ENCODE measurements at regions not wholly inside any gene's neighbourhood (a gene's known extent, or its start where the extent isn't known, plus 50 kb on each side); places are given as distances from the start of the nearest gene placed in this dataset.

GRCh38 chr3:17980863-17981262 lies 238.4 kb upstream of the TBC1D5 start:
- no peak for DNase-seq

- DNase-seq = no peak
Observed at GRCh38 chr3:17979911-17980310, 237.5 kb upstream of the TBC1D5 start.

DNA sequence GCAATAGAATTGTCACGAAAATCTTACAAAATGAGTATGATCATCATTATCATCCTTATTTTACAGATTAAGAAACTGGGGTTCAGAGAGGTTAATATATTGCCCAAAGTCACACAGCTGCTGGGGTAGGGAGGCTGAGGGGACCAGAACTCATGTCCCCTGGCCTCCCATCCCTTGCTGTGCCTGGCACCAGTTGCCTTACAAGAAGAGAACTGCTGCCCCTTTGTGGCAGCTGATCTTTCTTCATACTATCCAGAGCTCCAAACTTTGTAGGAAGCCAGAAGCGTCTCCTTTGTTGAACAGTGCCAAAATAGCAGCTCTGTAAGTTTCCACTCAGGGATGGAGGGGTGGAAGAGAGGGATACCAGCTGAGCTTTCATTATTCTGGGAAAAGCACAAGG lies 236.8 kb upstream of the TBC1D5 start:
- DNase-seq = peak in 1 of 2 donors; percentile 6

DNA sequence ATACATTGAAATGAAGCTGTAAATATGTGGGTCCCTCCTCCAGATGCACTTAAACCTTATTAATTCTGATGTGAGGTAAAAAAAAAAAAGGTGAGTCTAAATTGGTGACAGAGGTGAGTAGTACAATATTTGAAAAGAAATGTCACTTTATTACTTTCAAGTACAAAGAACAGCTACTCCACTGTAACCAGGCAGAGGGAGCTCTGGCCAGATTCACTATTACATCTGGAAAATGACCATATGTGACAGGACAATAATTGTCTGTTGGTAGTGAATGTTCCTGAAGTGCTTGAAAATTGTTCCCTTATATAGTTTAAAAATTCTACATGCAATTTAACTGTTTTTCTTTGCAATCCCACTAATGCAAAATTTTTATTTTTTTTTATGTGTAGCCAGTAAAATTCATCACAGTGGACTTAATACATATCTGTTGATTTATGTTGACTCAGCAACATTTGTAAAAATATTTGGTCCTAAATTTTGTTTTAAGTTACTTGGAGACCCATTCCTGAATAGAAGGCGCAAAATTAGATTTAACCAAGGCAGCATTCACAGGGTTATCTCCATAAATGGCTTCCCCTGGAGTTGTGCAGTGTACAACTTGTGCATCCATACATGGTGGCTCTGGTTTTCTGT lies 231.9 kb upstream of the TBC1D5 start:
- DNase-seq = no peak

DNA sequence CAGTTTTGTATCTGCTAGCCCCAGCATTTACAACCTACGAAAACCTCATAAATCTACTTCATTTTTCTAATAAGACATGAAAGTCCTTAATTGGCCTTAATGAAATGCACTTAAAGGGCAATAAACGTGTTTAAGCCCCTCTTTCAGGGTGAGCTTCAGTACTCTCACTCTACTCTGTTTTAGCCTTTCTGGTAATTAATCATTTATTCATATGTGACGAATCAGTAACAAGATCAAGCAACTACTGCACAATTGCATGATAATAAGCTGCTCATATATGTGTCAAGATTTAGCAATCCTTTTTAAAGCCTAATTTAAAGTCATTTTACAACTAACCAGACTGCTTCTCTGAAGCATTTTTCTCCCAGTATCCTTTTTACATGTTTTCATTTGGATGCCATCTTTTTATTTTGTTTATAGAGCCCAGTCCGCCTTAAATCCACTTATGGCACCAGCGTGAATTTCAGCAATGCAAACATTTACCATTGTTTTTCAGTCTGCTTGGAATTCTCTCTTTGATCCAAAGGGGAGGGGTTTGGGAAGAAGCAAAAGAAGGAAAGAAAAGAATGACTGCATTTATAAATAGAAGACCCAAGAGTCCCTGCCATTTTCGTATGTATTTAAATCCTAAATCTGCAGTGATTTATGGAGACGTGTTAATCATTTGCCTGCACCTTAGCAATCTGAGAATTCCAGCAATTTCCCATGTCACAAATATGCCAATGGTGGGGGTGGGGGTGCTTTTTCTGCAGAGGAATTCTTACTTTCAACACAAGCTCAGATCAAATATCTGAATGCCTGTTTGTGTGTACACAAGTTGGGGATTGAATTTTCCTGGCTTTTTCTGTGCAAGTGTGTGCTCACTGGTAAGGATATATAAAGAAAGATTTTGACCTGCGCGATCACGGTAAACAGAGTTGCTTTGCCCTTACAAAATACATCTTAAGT lies 230.8 kb upstream of the TBC1D5 start:
- no peak for DNase-seq

GRCh38 chr3:17972476-17972875 lies 230.0 kb upstream of the TBC1D5 start:
- no peak for DNase-seq

DNA sequence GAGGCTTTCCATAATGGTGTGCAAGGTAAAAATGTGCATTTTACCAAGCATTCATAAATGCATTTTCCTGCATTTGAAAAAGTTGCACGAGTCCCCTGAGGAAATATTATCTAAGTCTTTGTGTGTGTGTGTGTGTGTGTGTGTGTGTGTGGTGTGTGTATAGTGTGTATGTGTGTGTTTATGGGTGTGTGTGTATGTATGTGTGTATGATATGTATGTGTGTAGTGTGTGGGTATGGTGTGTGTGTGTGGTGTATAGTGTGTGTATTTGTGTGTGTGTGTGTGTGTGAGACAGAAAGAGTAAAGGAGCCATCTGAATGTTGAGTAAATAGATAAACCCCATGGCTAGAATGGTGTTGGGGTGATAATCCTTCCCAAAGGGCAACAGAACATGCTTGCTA lies 229.6 kb upstream of the TBC1D5 start:
- no peak for DNase-seq

DNA sequence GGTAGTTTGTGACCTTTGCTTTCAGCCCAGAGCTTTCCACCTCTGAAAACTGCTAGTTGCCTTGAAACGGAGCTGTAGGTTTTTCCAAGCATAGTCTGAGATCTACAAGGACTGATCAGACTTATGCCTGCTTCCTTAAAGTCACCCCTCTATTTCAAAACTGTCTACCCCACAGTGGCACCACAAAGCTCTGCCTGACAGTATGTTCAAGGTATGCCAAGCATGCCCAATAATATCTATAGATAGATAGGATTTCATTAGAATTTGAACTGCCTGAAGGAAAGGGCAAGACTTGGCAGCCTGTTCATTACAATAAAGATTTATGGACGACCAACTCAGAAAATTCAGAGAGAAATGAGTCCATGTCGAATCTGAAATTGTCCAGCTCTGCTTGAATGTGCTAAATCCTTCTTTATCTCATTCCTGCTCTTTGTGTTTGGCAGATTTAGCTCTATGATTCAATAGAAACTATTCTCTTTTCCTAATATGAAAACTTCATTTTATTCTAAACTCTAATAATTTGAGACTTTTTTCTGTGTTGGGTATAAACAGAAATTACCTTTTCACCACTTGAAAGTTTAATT lies 227.6 kb upstream of the TBC1D5 start:
- DNase-seq = no peak

DNA sequence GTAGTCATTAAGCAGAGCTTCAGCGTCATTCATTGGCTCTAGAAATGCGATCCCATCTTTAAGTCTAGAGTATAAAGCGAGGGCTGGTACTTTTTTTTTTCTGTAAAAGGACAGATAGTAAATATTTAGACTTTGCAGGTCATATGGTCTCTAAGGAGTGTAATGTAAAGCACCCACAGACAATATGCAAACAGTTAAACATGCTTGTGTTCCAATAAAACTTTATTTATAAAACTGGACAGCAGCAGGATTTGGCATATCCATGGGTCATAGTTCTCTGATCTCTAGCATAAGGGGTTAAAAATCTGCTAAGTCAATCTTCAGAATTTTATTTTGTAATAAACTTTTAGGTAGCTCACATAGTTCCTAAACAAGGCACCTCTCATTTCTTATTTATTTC lies 226.8 kb upstream of the TBC1D5 start:
- DNase-seq = no peak

- no peak for DNase-seq
Observed at GRCh38 chr3:17967953-17968607, 225.6 kb upstream of the TBC1D5 start.

GRCh38 chr3:17967111-17967510 lies 224.7 kb upstream of the TBC1D5 start:
- no peak for DNase-seq

GRCh38 chr3:17965331-17965730 lies 222.9 kb upstream of the TBC1D5 start:
- no peak for DNase-seq

- no peak for DNase-seq
Observed at GRCh38 chr3:17964108-17964507, 221.7 kb upstream of the TBC1D5 start.

- DNase-seq = no peak
Observed at GRCh38 chr3:17955411-17955810, 213.0 kb upstream of the TBC1D5 start.

DNA sequence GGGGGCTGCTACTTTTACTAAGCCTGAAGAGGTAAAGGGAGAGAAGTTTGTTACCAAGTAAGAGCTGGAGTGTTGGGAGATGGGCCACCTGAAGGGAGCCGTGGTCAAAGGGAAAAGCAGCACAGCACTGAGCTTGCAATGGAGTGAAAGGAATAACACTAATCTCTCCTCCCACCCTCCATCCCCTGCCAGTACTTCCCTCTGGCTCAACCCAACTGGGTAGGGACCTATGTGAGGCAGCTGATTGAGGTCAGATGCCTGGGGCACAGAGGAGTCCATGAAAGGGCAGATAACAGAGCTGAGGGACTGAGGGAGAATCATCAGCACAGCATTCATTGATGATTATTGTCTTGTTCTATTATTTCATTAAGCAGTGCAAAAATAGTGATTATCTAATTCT lies 212.4 kb upstream of the TBC1D5 start:
- DNase-seq = no peak

- no peak for DNase-seq
Observed at GRCh38 chr3:17951241-17951640, 208.8 kb upstream of the TBC1D5 start.

- DNase-seq = no peak
Observed at GRCh38 chr3:17949101-17949500, 206.7 kb upstream of the TBC1D5 start.

DNA sequence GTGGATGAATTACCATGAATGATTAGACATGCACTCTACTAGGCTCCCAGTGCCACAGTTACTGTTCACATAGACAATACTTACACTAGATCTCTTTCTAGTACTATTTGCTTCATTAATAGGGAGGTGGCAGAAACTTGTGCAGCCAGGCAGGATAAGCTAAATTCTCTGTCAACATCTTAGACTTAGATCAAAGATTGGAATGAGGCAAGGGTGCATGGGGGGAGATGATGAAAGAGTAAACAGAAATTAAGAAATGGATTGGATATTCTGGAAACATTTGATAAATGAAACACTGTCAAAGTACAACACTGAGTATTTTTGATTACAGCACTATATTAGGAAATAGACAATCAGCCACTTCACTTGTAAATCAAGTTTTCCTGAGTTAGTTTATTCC lies 205.4 kb upstream of the TBC1D5 start:
- no peak for DNase-seq

DNA sequence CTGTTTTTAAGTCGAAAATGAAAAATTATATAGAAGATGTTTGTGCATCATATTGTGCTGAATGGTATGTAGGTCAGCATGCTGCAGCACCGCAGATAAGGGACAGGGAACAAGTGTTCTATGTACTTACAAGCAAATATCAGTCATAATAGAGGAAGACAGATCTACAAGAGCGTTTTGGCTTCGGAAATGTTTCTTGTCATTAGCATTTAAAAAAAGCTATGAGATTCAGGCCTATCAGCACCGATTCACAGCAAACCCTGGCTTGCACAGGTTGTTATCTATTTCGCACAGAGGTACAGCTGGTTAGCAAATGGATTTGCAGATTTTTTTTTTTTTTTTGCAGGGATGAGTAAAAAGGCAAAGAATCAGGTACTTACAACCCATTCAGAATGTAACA lies 204.2 kb upstream of the TBC1D5 start:
- no peak for DNase-seq

GRCh38 chr3:17945799-17946399 lies 203.5 kb upstream of the TBC1D5 start:
- DNase-seq = no peak

DNA sequence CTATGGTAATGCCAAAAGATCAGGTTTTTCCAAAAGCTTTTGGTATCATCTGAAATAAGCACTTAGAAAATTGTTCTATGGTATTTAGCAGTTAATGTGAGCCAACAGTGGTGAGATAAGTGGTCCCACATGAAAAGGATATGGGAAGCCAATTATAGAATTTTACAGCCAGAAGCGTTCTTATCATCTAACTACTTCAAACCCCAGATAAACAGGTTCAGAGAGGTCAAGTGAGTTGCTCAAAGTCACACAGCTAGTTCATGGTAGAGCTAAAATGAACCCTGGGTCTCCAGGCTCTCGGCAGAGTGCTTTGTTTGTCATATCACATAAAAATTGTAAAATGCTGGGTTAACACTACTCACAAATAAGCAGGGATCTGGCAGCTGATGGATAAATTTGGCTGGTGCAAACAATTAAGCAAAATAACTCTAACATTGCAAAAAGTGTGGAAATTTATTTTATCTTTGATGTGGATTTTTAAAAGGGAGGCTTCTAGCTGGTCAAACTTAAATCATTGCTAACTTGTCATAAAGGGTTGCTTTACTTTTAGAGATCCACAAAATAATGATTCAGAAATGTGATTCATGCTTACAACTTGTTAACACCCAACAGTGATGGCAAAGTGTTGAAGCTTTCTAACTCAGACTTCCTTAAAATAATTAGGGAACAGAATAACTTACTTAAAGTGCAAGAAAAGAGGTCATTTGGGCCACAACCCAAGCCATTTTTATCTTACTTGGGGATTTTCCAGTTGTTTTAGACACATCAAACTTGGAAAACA lies 202.8 kb upstream of the TBC1D5 start:
- DNase-seq = peak; percentile 38 to 61

DNA sequence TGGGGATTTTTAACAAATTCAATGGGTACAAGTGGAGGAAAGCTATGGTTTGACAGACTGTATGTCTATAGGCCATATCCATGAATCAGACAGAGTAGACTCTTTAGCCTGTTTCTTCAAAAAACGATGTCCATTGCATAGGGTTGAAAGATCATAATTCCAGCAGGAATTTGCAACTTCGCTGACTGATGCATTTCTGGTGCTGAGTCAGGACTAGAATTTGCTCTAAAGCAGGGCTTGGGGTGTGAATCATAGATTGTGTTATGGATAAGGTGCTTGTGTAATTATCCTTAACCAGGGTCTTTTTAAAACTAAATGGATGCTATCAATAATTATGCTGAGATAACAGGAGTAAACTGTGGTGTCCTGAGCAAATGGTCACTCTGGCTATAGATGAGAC lies 200.4 kb upstream of the TBC1D5 start:
- DNase-seq = no peak

All from inflammatory macrophage (primary cell).